Liver (tissue), 8 donors: ENCODE measurements at regions not wholly inside any gene's neighbourhood (a gene's known extent, or its start where the extent isn't known, plus 50 kb on each side); places are given as distances from the start of the nearest gene placed in this dataset.

Experiments used
- DNase-seq: peaks from one replicate; pipeline ENCODE4 v3.0.0-alpha.2; 2017; ENCODE audit warnings: low spot score
- H3K27ac ChIP-seq, 2 donors: one replicate each; pipeline ENCODE4 v1.7.0; 2013; ENCODE audit warnings: inconsistent platforms in 2 of 2, low read length in 2 of 2, control low read depth in 1 of 2, low read depth in 1 of 2, mild to moderate bottlenecking in 1 of 2
- H3K27me3 ChIP-seq, 4 donors: one replicate each; pipeline versions ENCODE4 v1.6.1 to v1.7.0; 2013; ENCODE audit warnings: low read length in 3 of 4, inconsistent platforms in 1 of 4, mild to moderate bottlenecking in 1 of 4, moderate library complexity in 1 of 4; ENCODE audit not compliant: control insufficient read depth in 4 of 4, insufficient read depth in 4 of 4
- H3K36me3 ChIP-seq, 4 donors: one replicate each; pipeline versions ENCODE4 v1.6.1 to v1.7.0; 2013; ENCODE audit warnings: low read length in 3 of 4, mild to moderate bottlenecking in 3 of 4, low read depth in 1 of 4, moderate library complexity in 1 of 4; ENCODE audit not compliant: control insufficient read depth in 4 of 4, insufficient read depth in 3 of 4
- H3K4me1 ChIP-seq, 4 donors: one replicate each; pipeline versions ENCODE4 v1.6.1 to v1.7.0; 2013; ENCODE audit warnings: low read length in 3 of 4, mild to moderate bottlenecking in 3 of 4, moderate library complexity in 1 of 4; ENCODE audit not compliant: control insufficient read depth in 4 of 4, insufficient read depth in 4 of 4
- H3K4me3 ChIP-seq, 3 donors: one replicate each; pipeline versions ENCODE4 v1.6.1 to v1.7.0; 2013; ENCODE audit warnings: low read length in 3 of 3, control low read depth in 1 of 3, low read depth in 1 of 3, mild to moderate bottlenecking in 1 of 3
- H3K9ac ChIP-seq, 2 donors: one replicate each; pipeline ENCODE4 v1.7.0; 2013; ENCODE audit warnings: low read length in 2 of 2, mild to moderate bottlenecking in 2 of 2, moderate library complexity in 2 of 2, control low read depth in 1 of 2, low read depth in 1 of 2
- H3K9me3 ChIP-seq, 4 donors: one replicate each; pipeline versions ENCODE4 v1.6.1 to v1.7.0; 2013; ENCODE audit warnings: low read length in 3 of 4; ENCODE audit not compliant: control insufficient read depth in 4 of 4
- ATF3 ChIP-seq: IDR thresholded peaks from 2 replicates; pipeline ENCODE4 v1.6.1; 2016; ENCODE audit warnings: antibody characterized with exemption
- CTCF ChIP-seq: fragments of 150-350 bp; IDR thresholded peaks from 2 replicates; pipeline ENCODE4 v1.5.1; 2017; ENCODE audit warnings: improper control_type of control experiment, low read depth, low read length; ENCODE audit not compliant: missing input control
- FOXA1 ChIP-seq: IDR thresholded peaks from 2 replicates; pipeline ENCODE4 v1.6.1; 2016; ENCODE audit warnings: antibody characterized with exemption
- FOXA2 ChIP-seq: IDR thresholded peaks from 2 replicates; pipeline ENCODE4 v1.6.1; 2016; ENCODE audit warnings: antibody characterized with exemption
- GABPA ChIP-seq, 2 donors: IDR thresholded peaks in 1 of 2; conservative IDR thresholded peaks in 1 of 2; 2 replicates each; pipeline ENCODE4 v1.6.1; 2016; ENCODE audit warnings: antibody characterized with exemption in 2 of 2, mild to moderate bottlenecking in 1 of 2, moderate library complexity in 1 of 2
- HNF4G ChIP-seq: IDR thresholded peaks from 2 replicates; pipeline ENCODE4 v1.6.1; 2016; ENCODE audit warnings: antibody characterized with exemption
- JUND ChIP-seq, 2 donors: IDR thresholded peaks; 2 replicates each; pipeline ENCODE4 v1.6.1; 2016; ENCODE audit warnings: antibody characterized with exemption in 2 of 2
- MAX ChIP-seq: IDR thresholded peaks from 2 replicates; pipeline ENCODE4 v1.6.1; 2016; ENCODE audit warnings: antibody characterized with exemption
- RAD21 ChIP-seq, 2 donors: IDR thresholded peaks; 2 replicates each; pipeline ENCODE4 v1.6.1; 2016; ENCODE audit warnings: antibody characterized with exemption in 2 of 2, mild to moderate bottlenecking in 2 of 2
- REST ChIP-seq: IDR thresholded peaks from 2 replicates; pipeline ENCODE4 v1.6.1; 2016; ENCODE audit warnings: antibody characterized with exemption, mild to moderate bottlenecking
- RXRA ChIP-seq, 2 donors: IDR thresholded peaks; 2 replicates each; pipeline ENCODE4 v1.6.1; 2017 to 2018; ENCODE audit warnings: antibody characterized with exemption in 2 of 2, mild to moderate bottlenecking in 1 of 2
- SP1 ChIP-seq: IDR thresholded peaks from 2 replicates; pipeline ENCODE4 v1.6.1; 2018; ENCODE audit warnings: antibody characterized with exemption, mild to moderate bottlenecking
- TAF1 ChIP-seq: conservative IDR thresholded peaks from 2 replicates; pipeline ENCODE4 v1.6.1; 2016; ENCODE audit warnings: antibody characterized with exemption, mild to moderate bottlenecking
- YY1 ChIP-seq: IDR thresholded peaks from 2 replicates; pipeline ENCODE4 v1.6.1; 2016; ENCODE audit warnings: antibody characterized with exemption, mild to moderate bottlenecking
- ZBTB33 ChIP-seq: IDR thresholded peaks from 2 replicates; pipeline ENCODE4 v1.6.1; 2016; ENCODE audit warnings: antibody characterized with exemption
- WGBS: extraction: QIAGEN DNeasy Blood & Tissue Kit; methylation state at CpG from one replicate; pipeline ENCODE4 v1.1.7; 2013; 5-methylcytosine and 5-hydroxymethylcytosine counted together
- donor health status: healthy.
- donor health status: healthy.
- donor health status: healthy.
- donor health status: healthy.
- donor health status: healthy.

GRCh38 chr3:31213869-31214486, 318.7 kb upstream of the STT3B start:
- no peaks in the 10 kb centered on the region for H3K4me1 ChIP-seq
- H3K9me3 ChIP-seq = no peaks in the 10 kb centered on the region
- no peaks in the 10 kb centered on the region for H3K36me3 ChIP-seq
- TF ChIP-seq FOXA2 = no peak
- no peak for TF ChIP-seq HNF4G
- TF ChIP-seq YY1 = no peak
- TF ChIP-seq ZBTB33 = no peak
- TF ChIP-seq RAD21 (IDR thresholded peaks at IDR 0.05) = no peak
- TF ChIP-seq GABPA (IDR thresholded peaks at IDR 0.05 in 1 of 2, conservative IDR thresholded peaks at IDR 0.05 in 1 of 2) = no peak
- H3K27ac ChIP-seq = no peak overlapping the region
- DNase-seq = no peak
- H3K9ac ChIP-seq = no peak overlapping the region
- whole genome bisulfite sequencing = 70% methylated on average over 7 of the region's 7 CpGs
- no peak overlapping the region for H3K4me3 ChIP-seq
- no peaks in the 10 kb centered on the region for H3K27me3 ChIP-seq

- no peak for DNase-seq
- WGBS = 92% methylated on average over 3 of the region's 3 CpGs
- Histone ChIP-seq H3K36me3 (no peaks in the 10 kb centered on the region), H3K4me3 (no peak overlapping the region), H3K9ac (no peak overlapping the region), H3K9me3 (no peaks in the 10 kb centered on the region), H3K4me1 (no peaks in the 10 kb centered on the region), H3K27me3 (no peaks in the 10 kb centered on the region), H3K27ac (no peak overlapping the region)
- TF ChIP-seq MAX (no peak), ATF3 (no peak), HNF4G (no peak), GABPA (IDR thresholded peaks at IDR 0.05 in 1 of 2, conservative IDR thresholded peaks at IDR 0.05 in 1 of 2) (no peak), ZBTB33 (no peak), TAF1 (no peak), SP1 (no peak), REST (no peak), FOXA1 (no peak), JUND (IDR thresholded peaks at IDR 0.05) (no peak), FOXA2 (no peak), RXRA (IDR thresholded peaks at IDR 0.05) (no peak), CTCF (no peak), RAD21 (IDR thresholded peaks at IDR 0.05) (no peak)
These were observed 314.6 kb upstream of the STT3B start for GRCh38 chr3:31218082-31218481.
